ENCODE measurements at regions not wholly inside any gene's neighbourhood (a gene's known extent, or its start where the extent isn't known, plus 50 kb on each side); places are given as distances from the start of the nearest gene placed in this dataset.

DNA sequence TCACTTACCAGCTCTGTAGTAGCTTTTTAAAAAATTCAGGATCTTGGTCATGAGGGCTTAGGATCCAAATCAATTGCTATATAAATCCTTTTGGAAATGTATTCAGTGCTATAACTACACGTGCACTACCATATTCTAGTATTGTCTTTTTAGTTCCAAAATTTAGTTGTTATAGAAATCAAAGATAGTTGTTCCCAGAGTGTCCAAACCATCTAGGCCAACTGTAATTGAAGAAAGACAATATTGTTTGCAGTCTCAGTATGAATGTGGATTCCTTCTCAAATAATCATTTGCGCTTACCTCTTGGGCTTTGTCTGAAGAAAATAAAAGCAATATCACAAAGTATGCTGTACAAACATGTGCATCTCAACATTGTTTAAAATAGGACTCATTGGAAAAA is 184.1 kb upstream of the EDNRB start:
- H3K4me3 ChIP-seq (ENCODE audit: low read depth, low read length) = no peak overlapping the region
- TF ChIP-seq, protein P1, sequence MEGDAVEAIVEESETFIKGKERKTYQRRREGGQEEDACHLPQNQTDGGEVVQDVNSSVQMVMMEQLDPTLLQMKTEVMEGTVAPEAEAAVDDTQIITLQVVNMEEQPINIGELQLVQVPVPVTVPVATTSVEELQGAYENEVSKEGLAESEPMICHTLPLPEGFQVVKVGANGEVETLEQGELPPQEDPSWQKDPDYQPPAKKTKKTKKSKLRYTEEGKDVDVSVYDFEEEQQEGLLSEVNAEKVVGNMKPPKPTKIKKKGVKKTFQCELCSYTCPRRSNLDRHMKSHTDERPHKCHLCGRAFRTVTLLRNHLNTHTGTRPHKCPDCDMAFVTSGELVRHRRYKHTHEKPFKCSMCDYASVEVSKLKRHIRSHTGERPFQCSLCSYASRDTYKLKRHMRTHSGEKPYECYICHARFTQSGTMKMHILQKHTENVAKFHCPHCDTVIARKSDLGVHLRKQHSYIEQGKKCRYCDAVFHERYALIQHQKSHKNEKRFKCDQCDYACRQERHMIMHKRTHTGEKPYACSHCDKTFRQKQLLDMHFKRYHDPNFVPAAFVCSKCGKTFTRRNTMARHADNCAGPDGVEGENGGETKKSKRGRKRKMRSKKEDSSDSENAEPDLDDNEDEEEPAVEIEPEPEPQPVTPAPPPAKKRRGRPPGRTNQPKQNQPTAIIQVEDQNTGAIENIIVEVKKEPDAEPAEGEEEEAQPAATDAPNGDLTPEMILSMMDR (IDR thresholded peaks at IDR 0.05; ENCODE audit: low read depth, low read length) = no peak

DNA sequence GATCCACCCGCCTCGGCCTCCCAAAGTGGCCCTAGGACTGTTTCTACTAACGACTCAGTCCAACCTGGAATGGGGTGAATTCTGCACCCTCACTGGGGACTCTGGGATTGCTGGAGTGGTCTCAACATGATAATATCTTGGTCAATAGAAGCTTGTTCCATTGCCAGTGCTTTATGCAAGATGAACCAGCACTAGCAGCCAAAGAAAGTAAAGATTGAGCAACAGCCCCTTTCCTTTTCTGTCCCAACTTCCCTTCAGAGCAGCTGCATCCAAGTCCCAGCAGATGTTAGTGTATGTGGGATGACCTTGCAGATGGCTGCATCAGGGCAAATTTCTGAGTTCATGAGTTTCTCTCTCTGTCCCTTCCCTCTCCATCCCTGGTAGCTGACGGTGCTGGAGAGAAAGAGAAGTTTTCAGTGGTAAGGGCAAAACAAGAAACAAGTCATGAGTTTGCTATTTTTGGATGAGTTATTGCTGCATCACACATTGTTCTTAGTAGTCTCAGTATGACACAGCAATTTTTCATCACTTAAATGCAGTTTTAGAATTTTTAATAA is 183.6 kb upstream of the EDNRB start:
- H3K4me3 ChIP-seq (ENCODE audit: low read depth, low read length) = no peak overlapping the region
- TF ChIP-seq, protein P1 (IDR thresholded peaks at IDR 0.05; ENCODE audit: low read depth, low read length) = no peak

DNA sequence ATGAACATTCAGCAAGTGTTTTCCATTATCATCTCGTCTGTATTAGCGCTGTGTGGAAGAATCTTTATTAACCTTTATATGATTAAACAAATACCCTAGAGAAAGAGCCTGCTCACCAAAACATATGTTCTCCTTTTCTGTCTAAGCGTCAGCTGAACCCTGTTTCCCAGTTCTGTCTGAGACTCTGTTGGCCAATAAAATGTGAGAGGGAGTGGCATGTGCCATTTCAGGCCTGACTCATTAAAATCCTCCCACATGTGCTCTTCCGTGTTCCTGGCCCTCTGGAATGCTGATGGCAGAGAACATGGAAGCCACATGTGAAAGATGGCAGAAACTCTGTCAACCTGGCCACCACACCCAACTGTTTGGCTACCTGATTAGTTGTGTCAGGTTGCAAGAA is 181.9 kb upstream of the EDNRB start:
- TF ChIP-seq, protein P1 (IDR thresholded peaks at IDR 0.05; ENCODE audit: low read depth, low read length) = no peak
- no peak overlapping the region for H3K4me3 ChIP-seq (ENCODE audit: low read depth, low read length)

DNA sequence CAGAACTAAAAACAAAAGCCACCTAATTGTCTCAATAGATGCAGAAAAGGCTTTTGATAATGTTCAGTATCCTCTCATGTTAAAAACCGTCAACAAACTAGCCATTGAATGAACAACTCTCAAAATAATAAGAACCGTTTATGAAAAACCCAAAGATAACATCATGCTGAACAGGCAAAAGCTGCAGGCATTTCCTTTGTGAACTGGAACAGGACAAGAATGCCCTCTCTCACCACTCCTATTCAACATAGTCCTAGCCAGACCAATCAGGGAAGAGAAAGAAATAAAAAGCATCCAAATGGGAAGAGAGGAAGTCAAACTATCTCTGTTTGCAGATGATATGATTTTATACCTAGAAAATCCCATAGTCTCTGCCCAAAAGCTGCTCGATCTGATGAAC is 179.6 kb upstream of the EDNRB start:
- H3K4me3 ChIP-seq (ENCODE audit: low read depth, low read length) = no peak overlapping the region
- TF ChIP-seq, protein P1 (IDR thresholded peaks at IDR 0.05; ENCODE audit: low read depth, low read length) = no peak

DNA sequence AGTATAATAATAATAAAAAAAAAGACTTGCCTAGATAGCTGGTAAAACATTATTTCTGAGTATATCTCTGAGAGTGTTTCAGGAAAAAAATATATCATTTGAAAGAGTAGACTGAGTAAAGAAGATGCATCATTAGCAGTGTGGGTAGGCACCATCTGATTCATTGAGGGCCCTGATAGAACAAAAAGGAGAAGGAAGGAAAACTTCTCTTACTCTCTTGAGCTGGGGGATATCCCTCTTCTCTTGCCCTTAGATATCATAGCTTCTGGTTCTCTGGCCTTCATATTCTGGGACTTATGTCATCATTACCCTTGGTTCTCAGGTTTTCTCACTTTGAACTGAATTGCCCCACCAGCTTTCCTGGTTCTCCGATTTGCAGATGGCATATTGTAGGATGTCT is 177.6 kb upstream of the EDNRB start:
- TF ChIP-seq, protein P1 (IDR thresholded peaks at IDR 0.05; ENCODE audit: low read depth, low read length) = no peak
- H3K4me3 ChIP-seq (ENCODE audit: low read depth, low read length) = no peak overlapping the region

DNA sequence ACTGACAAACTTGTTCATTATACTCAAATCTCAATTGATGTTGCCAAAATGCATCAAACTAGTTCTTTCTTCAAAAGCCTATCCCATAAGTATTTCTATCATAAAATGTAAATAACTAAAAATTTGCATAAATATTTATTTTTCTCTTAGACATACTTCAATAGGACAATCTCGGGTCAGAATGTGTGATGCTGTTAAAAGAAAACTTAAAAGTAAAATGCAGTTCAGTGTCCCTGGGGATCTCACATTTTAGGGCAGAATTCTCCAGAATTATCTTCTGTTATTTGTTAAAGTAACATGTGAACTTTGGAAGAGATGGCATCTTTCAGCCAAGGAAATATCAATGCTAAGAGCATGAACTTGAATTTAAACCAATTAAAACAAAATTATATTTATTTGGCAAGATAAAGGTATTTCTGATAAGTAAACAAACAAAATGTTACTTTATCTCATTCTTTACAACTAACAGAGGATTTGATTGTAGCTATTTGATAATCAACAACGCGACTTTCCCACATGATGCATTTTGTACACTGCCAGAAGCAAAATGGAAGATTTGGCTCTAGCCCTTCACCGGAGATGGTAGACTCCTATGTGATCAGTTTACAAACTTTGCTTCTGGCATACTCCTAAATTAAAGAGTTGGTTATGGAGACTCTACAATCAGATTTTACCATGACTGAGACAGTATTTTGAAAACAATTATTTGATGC is 169.5 kb upstream of the EDNRB start:
- H3K4me3 ChIP-seq (ENCODE audit: low read depth, low read length) = no peak overlapping the region
- TF ChIP-seq, protein P1 (IDR thresholded peaks at IDR 0.05; ENCODE audit: low read depth, low read length) = no peak

DNA sequence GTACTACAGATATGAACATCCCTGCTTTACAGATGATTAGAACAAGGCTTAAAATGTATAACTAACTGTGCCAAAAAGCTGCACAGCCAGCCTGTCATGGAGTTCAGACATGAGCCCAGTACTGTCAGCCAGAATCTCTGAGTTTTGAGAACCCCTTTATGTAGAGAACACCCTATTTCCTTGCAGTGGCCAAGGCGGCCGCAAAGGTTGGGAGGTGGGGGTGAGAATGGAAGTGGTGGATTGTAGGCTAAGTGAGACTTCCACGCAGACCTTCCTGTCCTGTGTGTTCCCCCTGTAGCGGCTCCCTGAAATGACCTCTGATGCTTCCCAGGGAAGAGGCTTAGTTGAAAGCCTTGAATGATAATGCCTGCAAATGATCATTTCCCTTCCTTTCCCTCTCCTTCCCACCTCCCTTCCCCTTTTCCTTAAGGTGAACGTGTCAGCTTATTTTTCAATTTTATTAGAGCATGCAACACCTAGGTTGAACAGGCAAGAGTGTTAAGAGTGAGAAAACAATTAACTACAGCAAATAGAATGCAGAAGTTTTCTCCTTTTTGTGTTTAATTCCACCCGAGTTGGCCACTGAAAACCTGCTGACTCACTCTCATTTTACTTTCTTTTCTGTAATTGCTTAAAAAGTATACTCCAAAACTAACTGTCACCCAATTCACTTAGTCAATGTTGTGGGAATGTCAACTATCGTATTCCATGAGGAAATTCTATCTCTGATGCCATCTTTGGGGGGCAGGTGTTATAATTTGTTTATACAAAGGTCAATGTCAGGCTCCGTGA is 167.0 kb upstream of the EDNRB start:
- peak overlapping the region; percentile 4; the same call in 1 of the 2 replicates for H3K4me3 ChIP-seq (ENCODE audit: low read depth, low read length)

More for the DNA sequence above, 167.0 kb upstream of the EDNRB start:
- TF ChIP-seq, protein P1 (IDR thresholded peaks at IDR 0.05; ENCODE audit: low read depth, low read length) = no peak

All from WI38 (cell line).